Activated CD4-positive, alpha-beta memory T cell treated with anti-CD3 and anti-CD28 coated beads, Interleukin-2, amount 10 ng/mL, durations not matched to agents 7 days and 5 days (primary cell): ENCODE measurements at regions not wholly inside any gene's neighbourhood (a gene's known extent, or its start where the extent isn't known, plus 50 kb on each side); places are given as distances from the start of the nearest gene placed in this dataset.

Source experiments
- CTCF ChIA-PET: fragments of 350-600 bp; sonication (Branson Sonifier 250); formaldehyde crosslinking; loops from one replicate; lab custom pipeline; 2021; ENCODE audit warnings: antibody characterized with exemption, inconsistent platforms; lab: Charles Lee
- POLR2A ChIA-PET: fragments of 350-600 bp; sonication (Branson Sonifier 250); formaldehyde crosslinking; loops from one replicate; lab custom pipeline; 2021; ENCODE audit warnings: antibody characterized with exemption; lab: Charles Lee
- DNase-seq: peaks from one replicate; pipeline ENCODE4 v3.0.0-alpha.2; 2020
- H3K27ac Mint-ChIP-seq: one replicate; pipeline ENCODE4 v1.8.0; 2021; ENCODE audit warnings: mild to moderate bottlenecking, mixed read lengths
- H3K27me3 Mint-ChIP-seq: one replicate; pipeline ENCODE4 v1.8.0; 2021; ENCODE audit warnings: mixed read lengths
- H3K36me3 Mint-ChIP-seq: one replicate; pipeline ENCODE4 v1.8.0; 2021; ENCODE audit warnings: low read depth, mixed read lengths
- H3K4me1 Mint-ChIP-seq: one replicate; pipeline ENCODE4 v1.8.0; 2021; ENCODE audit warnings: mixed read lengths
- H3K4me3 Mint-ChIP-seq: one replicate; pipeline ENCODE4 v1.8.0; 2021; ENCODE audit warnings: mild to moderate bottlenecking, mixed read lengths
- H3K9me3 Mint-ChIP-seq: one replicate; pipeline ENCODE4 v1.8.0; 2021; ENCODE audit warnings: mixed read lengths

- CTCF ChIA-PET, result no interaction called here
- Mint-ChIP-seq H3K27ac (no peak overlapping the region), H3K4me3 (no peak overlapping the region)
Observed at GRCh38 chr2:104707056-104707455, 146.9 kb upstream of the POU3F3 start.

GRCh38 chr2:104708967-104709366 lies 144.9 kb upstream of the POU3F3 start:
- H3K27ac Mint-ChIP-seq, result no peak overlapping the region
- no peaks in the 10 kb centered on the region for H3K27me3 Mint-ChIP-seq
- H3K9me3 Mint-ChIP-seq, result no peaks in the 10 kb centered on the region
- POLR2A ChIA-PET, result no interaction called here
- H3K4me3 Mint-ChIP-seq, result no peak overlapping the region
- H3K4me1 Mint-ChIP-seq, result no peaks in the 10 kb centered on the region
- H3K36me3 Mint-ChIP-seq, result no peaks in the 10 kb centered on the region
- no peak for DNase-seq
- CTCF ChIA-PET, result no interaction called here

More at GRCh38 chr2:104707056-104707455, 146.9 kb upstream of the POU3F3 start:
- Mint-ChIP-seq H3K9me3 (no peaks in the 10 kb centered on the region), H3K4me1 (no peaks in the 10 kb centered on the region), H3K27me3 (peaks cover 2% of the 10 kb centered on the region), H3K36me3 (no peaks in the 10 kb centered on the region)
- POLR2A ChIA-PET, result no interaction called here
- DNase-seq, result no peak

GRCh38 chr2:104716061-104716460 lies 137.9 kb upstream of the POU3F3 start:
- Mint-ChIP-seq H3K4me3 (no peak overlapping the region), H3K36me3 (no peaks in the 10 kb centered on the region), H3K4me1 (no peaks in the 10 kb centered on the region), H3K27me3 (no peaks in the 10 kb centered on the region), H3K27ac (no peak overlapping the region), H3K9me3 (no peaks in the 10 kb centered on the region)
- DNase-seq, result no peak
- CTCF ChIA-PET, result no interaction called here
- POLR2A ChIA-PET, result no interaction called here

- peaks cover 8% of the 10 kb centered on the region for H3K9me3 Mint-ChIP-seq
- CTCF ChIA-PET, result interaction anchor here (1.1 to 1.7 kb wide), 2 partner anchors 10 to 11 kb away, joined by 3 to 4 read pairs; no protein-coding TSS in a partner anchor
Observed at GRCh38 chr2:104733226-104733943, 120.5 kb upstream of the POU3F3 start.

GRCh38 chr2:104734937-104735586 lies 118.9 kb upstream of the POU3F3 start:
- Mint-ChIP-seq H3K27me3 (no peaks in the 10 kb centered on the region), H3K4me1 (no peaks in the 10 kb centered on the region), H3K36me3 (no peaks in the 10 kb centered on the region), H3K27ac (no peak overlapping the region), H3K9me3 (peaks cover 6% of the 10 kb centered on the region), H3K4me3 (no peak overlapping the region)
- ChIA-PET CTCF (no interaction called here), POLR2A (no interaction called here)
- DNase-seq, result no peak

More at GRCh38 chr2:104733226-104733943, 120.5 kb upstream of the POU3F3 start:
- Mint-ChIP-seq H3K36me3 (no peaks in the 10 kb centered on the region), H3K4me3 (no peak overlapping the region), H3K27me3 (no peaks in the 10 kb centered on the region), H3K27ac (no peak overlapping the region), H3K4me1 (no peaks in the 10 kb centered on the region)
- no peak for DNase-seq
- POLR2A ChIA-PET, result no interaction called here

- Mint-ChIP-seq H3K27ac (no peak overlapping the region), H3K4me1 (no peaks in the 10 kb centered on the region), H3K4me3 (no peak overlapping the region), H3K36me3 (no peaks in the 10 kb centered on the region), H3K9me3 (peaks cover 2% of the 10 kb centered on the region), H3K27me3 (no peaks in the 10 kb centered on the region)
- DNase-seq, result no peak
- ChIA-PET POLR2A (no interaction called here), CTCF (no interaction called here)
Observed at GRCh38 chr2:104736026-104736425, 117.9 kb upstream of the POU3F3 start.

GRCh38 chr2:104741860-104742259 lies 112.1 kb upstream of the POU3F3 start:
- POLR2A ChIA-PET, result no interaction called here
- CTCF ChIA-PET, result no interaction called here
- H3K36me3 Mint-ChIP-seq, result no peaks in the 10 kb centered on the region
- no peaks in the 10 kb centered on the region for H3K27me3 Mint-ChIP-seq
- H3K27ac Mint-ChIP-seq, result no peak overlapping the region
- H3K4me3 Mint-ChIP-seq, result no peak overlapping the region
- no peaks in the 10 kb centered on the region for H3K9me3 Mint-ChIP-seq
- DNase-seq, result no peak
- H3K4me1 Mint-ChIP-seq, result no peaks in the 10 kb centered on the region

- H3K9me3 Mint-ChIP-seq, result no peaks in the 10 kb centered on the region
- CTCF ChIA-PET, result interaction anchor here (0.8 kb wide), 1 partner anchor 11 kb away, joined by 4 read pairs; no protein-coding TSS in a partner anchor
- no peak for DNase-seq
- H3K4me3 Mint-ChIP-seq, result no peak overlapping the region
- no peak overlapping the region for H3K27ac Mint-ChIP-seq
- POLR2A ChIA-PET, result no interaction called here
- H3K27me3 Mint-ChIP-seq, result no peaks in the 10 kb centered on the region
- H3K4me1 Mint-ChIP-seq, result no peaks in the 10 kb centered on the region
- no peaks in the 10 kb centered on the region for H3K36me3 Mint-ChIP-seq
Observed at GRCh38 chr2:104744537-104744936, 109.4 kb upstream of the POU3F3 start.

GRCh38 chr2:104745846-104746245 lies 108.1 kb upstream of the POU3F3 start:
- POLR2A ChIA-PET, result no interaction called here
- no peaks in the 10 kb centered on the region for H3K9me3 Mint-ChIP-seq
- no peaks in the 10 kb centered on the region for H3K27me3 Mint-ChIP-seq
- CTCF ChIA-PET, result no interaction called here
- no peak for DNase-seq
- no peak overlapping the region for H3K4me3 Mint-ChIP-seq
- no peaks in the 10 kb centered on the region for H3K36me3 Mint-ChIP-seq
- no peak overlapping the region for H3K27ac Mint-ChIP-seq
- H3K4me1 Mint-ChIP-seq, result no peaks in the 10 kb centered on the region

GRCh38 chr2:104746299-104746698 lies 107.6 kb upstream of the POU3F3 start:
- POLR2A ChIA-PET, result no interaction called here
- Mint-ChIP-seq H3K4me3 (no peak overlapping the region), H3K9me3 (no peaks in the 10 kb centered on the region), H3K27me3 (no peaks in the 10 kb centered on the region), H3K36me3 (no peaks in the 10 kb centered on the region), H3K4me1 (no peaks in the 10 kb centered on the region), H3K27ac (no peak overlapping the region)
- DNase-seq, result no peak
- CTCF ChIA-PET, result no interaction called here

- Mint-ChIP-seq H3K36me3 (no peaks in the 10 kb centered on the region), H3K4me3 (no peak overlapping the region), H3K9me3 (no peaks in the 10 kb centered on the region), H3K27me3 (no peaks in the 10 kb centered on the region), H3K27ac (no peak overlapping the region), H3K4me1 (no peaks in the 10 kb centered on the region)
- DNase-seq, result no peak
- ChIA-PET CTCF (no interaction called here), POLR2A (no interaction called here)
Observed at GRCh38 chr2:104746858-104747257, 107.1 kb upstream of the POU3F3 start.

- CTCF ChIA-PET, result interaction anchor here (1.3 kb wide), 1 partner anchor 9 kb away, joined by 3 read pairs; no protein-coding TSS in a partner anchor
- Mint-ChIP-seq H3K27me3 (no peaks in the 10 kb centered on the region), H3K4me3 (no peak overlapping the region), H3K9me3 (no peaks in the 10 kb centered on the region), H3K36me3 (no peaks in the 10 kb centered on the region), H3K4me1 (no peaks in the 10 kb centered on the region), H3K27ac (no peak overlapping the region)
- no peak for DNase-seq
- POLR2A ChIA-PET, result no interaction called here
Observed at GRCh38 chr2:104749856-104750460, 104.0 kb upstream of the POU3F3 start.

GRCh38 chr2:104752504-104752903 lies 101.4 kb upstream of the POU3F3 start:
- ChIA-PET POLR2A (no interaction called here), CTCF (no interaction called here)
- Mint-ChIP-seq H3K4me3 (no peak overlapping the region), H3K4me1 (no peaks in the 10 kb centered on the region), H3K27ac (no peak overlapping the region), H3K27me3 (no peaks in the 10 kb centered on the region), H3K9me3 (no peaks in the 10 kb centered on the region), H3K36me3 (no peaks in the 10 kb centered on the region)
- DNase-seq, result no peak
